SH-SY5Y (cell line): ENCODE measurements at regions not wholly inside any gene's neighbourhood (a gene's known extent, or its start where the extent isn't known, plus 50 kb on each side); places are given as distances from the start of the nearest gene placed in this dataset.

Source experiments
- GATA2 ChIP-seq: IDR thresholded peaks from 2 replicates; pipeline ENCODE4 v1.6.1; 2011; ENCODE audit warnings: mild to moderate bottlenecking, low read depth, low read length
- GATA3 ChIP-seq: IDR thresholded peaks from 2 replicates; pipeline ENCODE4 v1.6.1; 2011; ENCODE audit warnings: low read depth, mild to moderate bottlenecking, low read length, moderate library complexity

GRCh38 chr10:30784524-30784896 lies 155.0 kb upstream of the LYZL2 start:
- TF ChIP-seq GATA2 (no peak), GATA3 (no peak)
